MM.1S (cell line): ENCODE measurements at regions not wholly inside any gene's neighbourhood (a gene's known extent, or its start where the extent isn't known, plus 50 kb on each side); places are given as distances from the start of the nearest gene placed in this dataset.

Source experiments
- DNase-seq: peaks from one replicate; pipeline ENCODE4 v3.0.0-alpha.2; 2015
- H2AFZ ChIP-seq: fragments of 300-600 bp; sonication (generic); 2 replicates; pipeline ENCODE4 v1.6.0; 2016; ENCODE audit warnings: antibody characterized with exemption, low read length
- H3F3A ChIP-seq: fragments of 300-600 bp; sonication (generic); 2 replicates; pipeline ENCODE4 v1.6.1; 2016; ENCODE audit warnings: mild to moderate bottlenecking, antibody characterized with exemption, low read length, moderate library complexity, mixed read lengths; ENCODE audit not compliant: insufficient read depth
- H3K27ac ChIP-seq: fragments of 300-600 bp; sonication (generic); 2 replicates; pipeline ENCODE4 v1.5.1; 2016; ENCODE audit warnings: mild to moderate bottlenecking, low read length
- H3K27me3 ChIP-seq: fragments of 300-600 bp; sonication (generic); replicated peaks from 2 replicates; pipeline ENCODE4 v1.6.0; 2016; ENCODE audit warnings: low read length; ENCODE audit not compliant: insufficient read depth
- H3K36me3 ChIP-seq: fragments of 300-600 bp; sonication (generic); replicated peaks from 2 replicates; pipeline ENCODE4 v1.6.1; 2016; ENCODE audit warnings: mild to moderate bottlenecking, low read length, mixed read lengths; ENCODE audit not compliant: insufficient read depth
- H3K4me1 ChIP-seq: fragments of 300-600 bp; sonication (generic); 2 replicates; pipeline ENCODE4 v1.6.1; 2016; ENCODE audit warnings: low read length, mixed read lengths
- H3K4me2 ChIP-seq: fragments of 300-600 bp; sonication (generic); 2 replicates; pipeline ENCODE4 v1.6.0; 2016; ENCODE audit warnings: low read depth, low read length
- H3K4me3 ChIP-seq: fragments of 300-600 bp; sonication (generic); 2 replicates; pipeline ENCODE4 v1.5.1; 2016; ENCODE audit warnings: low read length, mixed read lengths
- H3K79me2 ChIP-seq: fragments of 300-600 bp; sonication (generic); 2 replicates; pipeline ENCODE4 v1.6.1; 2016; ENCODE audit warnings: mixed run types, low read length, mixed read lengths
- H3K9ac ChIP-seq: fragments of 300-600 bp; sonication (generic); 2 replicates; pipeline ENCODE4 v1.6.1; 2016; ENCODE audit warnings: low read length, mixed read lengths
- H3K9me2 ChIP-seq: fragments of 300-600 bp; sonication (generic); replicated peaks from 2 replicates; pipeline ENCODE4 v1.6.1; 2016; ENCODE audit warnings: mild to moderate bottlenecking, low read length, mixed read lengths; ENCODE audit not compliant: insufficient read depth
- H3K9me3 ChIP-seq: fragments of 300-600 bp; sonication (generic); replicated peaks from 2 replicates; pipeline ENCODE4 v1.6.1; 2016; ENCODE audit warnings: mild to moderate bottlenecking, low read length, mixed read lengths; ENCODE audit not compliant: insufficient read depth
- H4K20me1 ChIP-seq: fragments of 300-600 bp; sonication (generic); 2 replicates; pipeline ENCODE4 v1.6.1; 2016; ENCODE audit warnings: mild to moderate bottlenecking, low read length, moderate library complexity, mixed read lengths; ENCODE audit not compliant: insufficient read depth
- CTCF ChIP-seq: fragments of 300-600 bp; sonication (generic); IDR thresholded peaks from 2 replicates; pipeline ENCODE4 v1.5.1; 2016; ENCODE audit warnings: antibody characterized with exemption, low read length, mixed read lengths
- EZH2 ChIP-seq: fragments of 300-600 bp; sonication (generic); optimal IDR thresholded peaks from 2 replicates; pipeline ENCODE3; 2017; ENCODE audit warnings: low read depth, mild to moderate bottlenecking, antibody characterized with exemption, low read length, mixed read lengths
- EZH2phosphoT487 ChIP-seq: fragments of 300-600 bp; sonication (generic); IDR thresholded peaks from 2 replicates; pipeline ENCODE4 v1.6.1; 2018; ENCODE audit warnings: antibody characterized with exemption, low read length

GRCh38 chr15:25181293-25182097, 226.7 kb downstream of the SNRPN start:
- no peaks in the 10 kb centered on the region for H3K27me3 ChIP-seq
- no peaks in the 10 kb centered on the region for H3F3A ChIP-seq
- H3K36me3 ChIP-seq = no peaks in the 10 kb centered on the region
- H3K4me2 ChIP-seq = no peak overlapping the region
- H3K9ac ChIP-seq = no peak overlapping the region
- no peak overlapping the region for H3K27ac ChIP-seq
- H3K9me3 ChIP-seq = no peaks in the 10 kb centered on the region
- H4K20me1 ChIP-seq = no peaks in the 10 kb centered on the region
- H3K79me2 ChIP-seq = no peaks in the 10 kb centered on the region
- no peaks in the 10 kb centered on the region for H3K9me2 ChIP-seq
- no peak for DNase-seq
- no peak for TF ChIP-seq EZH2phosphoT487
- TF ChIP-seq EZH2 = no peak
- TF ChIP-seq CTCF = no peak
- no peaks in the 10 kb centered on the region for H3K4me1 ChIP-seq
- no peak overlapping the region for H3K4me3 ChIP-seq
- H2AFZ ChIP-seq = no peak overlapping the region

GRCh38 chr15:25182098-25182478, 227.3 kb downstream of the SNRPN start:
- Histone ChIP-seq H3F3A (no peaks in the 10 kb centered on the region), H2AFZ (no peak overlapping the region), H3K79me2 (no peaks in the 10 kb centered on the region), H3K36me3 (no peaks in the 10 kb centered on the region), H3K9me2 (no peaks in the 10 kb centered on the region), H3K27ac (no peak overlapping the region), H3K4me1 (no peaks in the 10 kb centered on the region), H3K4me2 (no peak overlapping the region), H3K9ac (no peak overlapping the region), H4K20me1 (no peaks in the 10 kb centered on the region), H3K9me3 (no peaks in the 10 kb centered on the region), H3K27me3 (no peaks in the 10 kb centered on the region), H3K4me3 (no peak overlapping the region)
- DNase-seq = no peak
- no peak for TF ChIP-seq CTCF
- no peak for TF ChIP-seq EZH2
- no peak for TF ChIP-seq EZH2phosphoT487

- no peaks in the 10 kb centered on the region for H4K20me1 ChIP-seq
- no peaks in the 10 kb centered on the region for H3K4me1 ChIP-seq
- no peaks in the 10 kb centered on the region for H3K9me3 ChIP-seq
- H3K27ac ChIP-seq = no peak overlapping the region
- no peaks in the 10 kb centered on the region for H3K9me2 ChIP-seq
- no peak for DNase-seq
- no peak overlapping the region for H2AFZ ChIP-seq
- H3F3A ChIP-seq = no peaks in the 10 kb centered on the region
- H3K4me3 ChIP-seq = no peak overlapping the region
- no peaks in the 10 kb centered on the region for H3K36me3 ChIP-seq
- H3K79me2 ChIP-seq = no peaks in the 10 kb centered on the region
- TF ChIP-seq EZH2phosphoT487 = no peak
- TF ChIP-seq EZH2 = no peak
- TF ChIP-seq CTCF = no peak
- H3K27me3 ChIP-seq = no peaks in the 10 kb centered on the region
- H3K9ac ChIP-seq = no peak overlapping the region
- H3K4me2 ChIP-seq = no peak overlapping the region
These were observed 228.1 kb downstream of the SNRPN start for GRCh38 chr15:25182736-25183445.
